CD14-positive monocyte (primary cell): ENCODE measurements at regions not wholly inside any gene's neighbourhood (a gene's known extent, or its start where the extent isn't known, plus 50 kb on each side); places are given as distances from the start of the nearest gene placed in this dataset.

Source experiments
- DNase-seq, 3 donors: peaks; one replicate each; pipeline ENCODE4 v3.0.0-alpha.2; 2011 to 2022
- H2AFZ ChIP-seq: 2 replicates; pipeline ENCODE4 v1.6.0; 2012; ENCODE audit warnings: mild to moderate bottlenecking, low read depth, low read length, inconsistent platforms; ENCODE audit not compliant: insufficient read depth, poor library complexity, severe bottlenecking
- H3K27ac ChIP-seq, 2 donors: 1 replicate in 1 of 2; 2 replicates in 1 of 2; pipeline ENCODE4 v1.5.1; 2012 to 2013; ENCODE audit warnings: low read length in 2 of 2, control low read depth in 1 of 2, inconsistent platforms in 1 of 2, low read depth in 1 of 2, mild to moderate bottlenecking in 1 of 2
- H3K27me3 ChIP-seq, 2 donors: one replicate each; pipeline versions ENCODE4 v1.6.0 to v1.6.1; 2011 to 2013; ENCODE audit warnings: low read length in 2 of 2; ENCODE audit not compliant: control insufficient read depth in 2 of 2, insufficient read depth in 2 of 2
- H3K36me3 ChIP-seq, 2 donors: replicated peaks in 1 of 2; 1 replicate in 1 of 2; 2 replicates in 1 of 2; pipeline versions ENCODE4 v1.5.1 to v1.6.1; 2012 to 2013; ENCODE audit warnings: low read length in 2 of 2, control low read depth in 1 of 2, inconsistent platforms in 1 of 2, mild to moderate bottlenecking in 1 of 2; ENCODE audit not compliant: insufficient read depth in 2 of 2, control insufficient read depth in 1 of 2
- H3K4me1 ChIP-seq, 2 donors: 1 replicate in 1 of 2; 2 replicates in 1 of 2; pipeline versions ENCODE4 v1.5.1 to v1.6.1; 2012 to 2013; ENCODE audit warnings: low read length in 2 of 2, control low read depth in 1 of 2, inconsistent platforms in 1 of 2, mild to moderate bottlenecking in 1 of 2, moderate library complexity in 1 of 2; ENCODE audit not compliant: insufficient read depth in 2 of 2, control insufficient read depth in 1 of 2
- H3K4me2 ChIP-seq: replicated peaks from 2 replicates; pipeline ENCODE3; 2012; ENCODE audit warnings: low read length, moderate library complexity, mild to moderate bottlenecking; ENCODE audit not compliant: poor library complexity, severe bottlenecking; ENCODE audit errors: extremely low read depth
- H3K4me3 ChIP-seq, 3 experiments: fragments of 200-600 bp in 1 of 3; sonication (generic) in 1 of 3; replicated peaks in 1 of 3; 1 replicate in 2 of 3; 2 replicates in 1 of 3; pipeline ENCODE4 v1.5.1; 2011 to 2013; ENCODE audit warnings: low read length in 3 of 3, mild to moderate bottlenecking in 3 of 3, control low read depth in 2 of 3, low read depth in 2 of 3, inconsistent platforms in 1 of 3, moderate library complexity in 1 of 3
- H3K79me2 ChIP-seq: 2 replicates; pipeline ENCODE4 v1.6.0; 2012; ENCODE audit warnings: mild to moderate bottlenecking, control low read depth, inconsistent platforms, low read length, moderate library complexity; ENCODE audit not compliant: insufficient read depth
- H3K9ac ChIP-seq: 2 replicates; pipeline ENCODE4 v1.6.0; 2017; ENCODE audit warnings: low read length, mild to moderate bottlenecking; ENCODE audit not compliant: insufficient read depth, poor library complexity, severe bottlenecking
- H3K9me3 ChIP-seq, 2 donors: replicated peaks in 1 of 2; 1 replicate in 1 of 2; 2 replicates in 1 of 2; pipeline versions ENCODE4 v1.5.1 to v1.6.1; 2012 to 2013; ENCODE audit warnings: low read length in 2 of 2, control low read depth in 1 of 2; ENCODE audit not compliant: control insufficient read depth in 1 of 2, insufficient read depth in 1 of 2
- H4K20me1 ChIP-seq: 2 replicates; pipeline ENCODE4 v1.6.0; 2012; ENCODE audit warnings: mild to moderate bottlenecking, low read length, control low read depth, moderate library complexity; ENCODE audit not compliant: insufficient read depth
- H3K27ac Mint-ChIP-seq, 7 donors: one replicate each; pipeline ENCODE4 v1.8.0; 2020; ENCODE audit warnings: mild to moderate bottlenecking in 7 of 7, mixed read lengths in 7 of 7, moderate library complexity in 6 of 7, inconsistent platforms in 2 of 7
- H3K27me3 Mint-ChIP-seq, 3 donors: one replicate each; pipeline ENCODE4 v1.8.0; 2021 to 2022; ENCODE audit warnings: low read depth in 3 of 3, mild to moderate bottlenecking in 3 of 3, mixed read lengths in 3 of 3, moderate library complexity in 3 of 3, inconsistent platforms in 1 of 3
- H3K36me3 Mint-ChIP-seq, 2 donors: one replicate each; pipeline ENCODE4 v1.8.0; 2020; ENCODE audit warnings: mixed read lengths in 2 of 2, inconsistent platforms in 1 of 2, mild to moderate bottlenecking in 1 of 2
- H3K4me1 Mint-ChIP-seq: one replicate; pipeline ENCODE4 v1.8.0; 2020; ENCODE audit warnings: mild to moderate bottlenecking, mixed read lengths
- H3K4me3 Mint-ChIP-seq, 2 donors: one replicate each; pipeline ENCODE4 v1.8.0; 2020; ENCODE audit warnings: mild to moderate bottlenecking in 2 of 2, mixed read lengths in 2 of 2, moderate library complexity in 1 of 2
- H3K9me3 Mint-ChIP-seq, 7 donors: one replicate each; pipeline ENCODE4 v1.8.0; 2020 to 2022; ENCODE audit warnings: mixed read lengths in 7 of 7, mild to moderate bottlenecking in 6 of 7, moderate library complexity in 6 of 7, inconsistent platforms in 2 of 7
- WGBS: methylation state at CpG from one replicate; pipeline ENCODE4 v1.1.5; 2013; ENCODE audit warnings: missing lambda C conversion rate; ENCODE audit not compliant: insufficient coverage; 5-methylcytosine and 5-hydroxymethylcytosine counted together
- intact Hi-C, 2 donors: fragments of 100-400 bp; cut with micrococcal nuclease; formaldehyde crosslinking; loops; one replicate each; pipeline versions ENCODE4 v1.15.0 to v1.15.1; 2023
- TF ChIP-seq, protein P1 (sequence below): fragments of 200-600 bp; IDR thresholded peaks from one replicate; pipeline ENCODE4 v1.8.0; 2022; ENCODE audit warnings: antibody characterized with exemption, mild to moderate bottlenecking

DNA sequence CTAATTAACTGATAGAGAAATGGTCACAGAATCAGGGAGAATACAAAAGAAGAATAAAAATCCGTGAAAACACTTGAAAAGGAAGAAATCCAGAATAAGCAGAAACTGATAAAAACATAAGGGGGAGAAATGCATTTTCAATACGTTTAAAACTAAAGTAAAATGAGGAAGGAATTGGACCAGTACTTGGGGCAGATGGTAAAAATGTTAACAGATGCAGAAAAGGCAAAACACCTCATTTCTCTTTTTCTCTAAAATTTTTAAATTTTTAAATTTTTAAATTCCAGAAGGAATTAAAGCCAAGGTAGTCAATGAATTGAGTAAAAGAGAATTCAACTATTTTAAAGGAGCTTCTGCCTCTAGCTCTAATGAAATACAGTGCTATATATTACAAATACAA lies 353.9 kb downstream of the METTL4 start:
- no peak overlapping the region for H3K4me3 ChIP-seq
- H3K9me3 ChIP-seq: no peaks in the 10 kb centered on the region
- TF ChIP-seq, protein P1, sequence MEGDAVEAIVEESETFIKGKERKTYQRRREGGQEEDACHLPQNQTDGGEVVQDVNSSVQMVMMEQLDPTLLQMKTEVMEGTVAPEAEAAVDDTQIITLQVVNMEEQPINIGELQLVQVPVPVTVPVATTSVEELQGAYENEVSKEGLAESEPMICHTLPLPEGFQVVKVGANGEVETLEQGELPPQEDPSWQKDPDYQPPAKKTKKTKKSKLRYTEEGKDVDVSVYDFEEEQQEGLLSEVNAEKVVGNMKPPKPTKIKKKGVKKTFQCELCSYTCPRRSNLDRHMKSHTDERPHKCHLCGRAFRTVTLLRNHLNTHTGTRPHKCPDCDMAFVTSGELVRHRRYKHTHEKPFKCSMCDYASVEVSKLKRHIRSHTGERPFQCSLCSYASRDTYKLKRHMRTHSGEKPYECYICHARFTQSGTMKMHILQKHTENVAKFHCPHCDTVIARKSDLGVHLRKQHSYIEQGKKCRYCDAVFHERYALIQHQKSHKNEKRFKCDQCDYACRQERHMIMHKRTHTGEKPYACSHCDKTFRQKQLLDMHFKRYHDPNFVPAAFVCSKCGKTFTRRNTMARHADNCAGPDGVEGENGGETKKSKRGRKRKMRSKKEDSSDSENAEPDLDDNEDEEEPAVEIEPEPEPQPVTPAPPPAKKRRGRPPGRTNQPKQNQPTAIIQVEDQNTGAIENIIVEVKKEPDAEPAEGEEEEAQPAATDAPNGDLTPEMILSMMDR: no peak
- intact Hi-C loops: no loop called here
- no peaks in the 10 kb centered on the region for H4K20me1 ChIP-seq
- H3K27ac Mint-ChIP-seq: no peak overlapping the region
- H3K4me3 Mint-ChIP-seq: no peak overlapping the region
- H3K27me3 ChIP-seq: no peaks in the 10 kb centered on the region
- no peaks in the 10 kb centered on the region for H3K36me3 ChIP-seq
- WGBS: no CpG with 5 or more reads among the region's 2 CpGs
- peaks cover 0 to 7% (median 2%) of the 10 kb centered on the region in 3 donors for H3K27me3 Mint-ChIP-seq
- H3K9me3 Mint-ChIP-seq: peaks cover 0 to 3% (median 0%) of the 10 kb centered on the region in 7 donors
- H3K36me3 Mint-ChIP-seq: no peaks in the 10 kb centered on the region
- DNase-seq: no peak
- H3K9ac ChIP-seq: no peak overlapping the region
- no peak overlapping the region for H3K4me2 ChIP-seq
- no peaks in the 10 kb centered on the region for H3K4me1 ChIP-seq
- no peak overlapping the region for H3K27ac ChIP-seq
- no peak overlapping the region for H2AFZ ChIP-seq
- no peaks in the 10 kb centered on the region for H3K79me2 ChIP-seq
- no peaks in the 10 kb centered on the region for H3K4me1 Mint-ChIP-seq

DNA sequence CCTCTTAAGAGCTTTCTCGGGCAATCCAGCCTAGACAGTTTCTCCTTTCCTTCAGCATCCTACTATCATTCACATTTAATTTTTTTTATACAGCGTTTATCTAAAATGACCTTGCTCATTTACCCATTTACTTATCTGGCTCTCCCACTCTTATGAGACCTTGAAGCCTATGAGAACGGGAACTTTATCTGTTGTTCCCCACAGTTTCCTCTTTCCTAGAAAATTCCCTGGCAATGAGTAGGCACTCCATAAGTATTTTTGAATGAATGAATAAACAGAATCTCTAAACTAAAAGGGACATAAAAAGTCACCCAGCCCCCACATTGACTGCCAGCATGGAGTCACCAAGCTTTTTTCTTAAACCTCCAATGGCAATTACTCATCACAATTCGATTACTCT lies 353.2 kb downstream of the METTL4 start:
- no peaks in the 10 kb centered on the region for H3K36me3 Mint-ChIP-seq
- no peaks in the 10 kb centered on the region for H3K27me3 ChIP-seq
- H3K9me3 Mint-ChIP-seq: peaks cover 0 to 3% (median 0%) of the 10 kb centered on the region in 7 donors
- TF ChIP-seq, protein P1: no peak
- no peak overlapping the region for H3K4me3 ChIP-seq
- no peak for DNase-seq
- H4K20me1 ChIP-seq: no peaks in the 10 kb centered on the region
- H3K27ac Mint-ChIP-seq: no peak overlapping the region
- intact Hi-C loops: no loop called here
- no peak overlapping the region for H3K4me3 Mint-ChIP-seq
- no peak overlapping the region for H3K4me2 ChIP-seq
- no peaks in the 10 kb centered on the region for H3K36me3 ChIP-seq
- no peaks in the 10 kb centered on the region for H3K4me1 ChIP-seq
- H3K79me2 ChIP-seq: no peaks in the 10 kb centered on the region
- 56% methylated on average over 3 of the region's 4 CpGs for WGBS
- H3K9ac ChIP-seq: no peak overlapping the region
- H3K27ac ChIP-seq: no peak overlapping the region
- H3K27me3 Mint-ChIP-seq: peaks cover 0 to 7% (median 2%) of the 10 kb centered on the region in 3 donors
- H2AFZ ChIP-seq: no peak overlapping the region
- H3K9me3 ChIP-seq: no peaks in the 10 kb centered on the region
- H3K4me1 Mint-ChIP-seq: no peaks in the 10 kb centered on the region
